ENCODE measurements at regions not wholly inside any gene's neighbourhood (a gene's known extent, or its start where the extent isn't known, plus 50 kb on each side); places are given as distances from the start of the nearest gene placed in this dataset.

DNA sequence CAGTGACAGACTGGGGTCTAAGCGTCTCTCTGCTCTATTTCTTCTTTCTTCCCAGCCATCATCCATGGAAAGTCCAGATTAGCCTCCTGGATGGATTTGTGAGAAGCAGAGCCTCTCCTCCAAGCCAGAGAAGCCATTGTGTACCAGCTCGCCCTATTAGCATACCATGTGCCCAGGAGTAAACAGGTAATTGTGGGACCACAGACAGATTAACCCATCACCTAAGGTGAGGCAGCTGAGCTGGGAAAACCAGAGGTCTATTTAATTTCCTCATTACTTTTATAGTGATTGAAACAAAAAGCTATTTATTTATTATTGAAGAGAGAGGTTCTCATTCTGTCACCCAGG, 54.7 kb upstream of the NT5C1B start:
- Histone ChIP-seq H3K4me1 (replicated peaks in 1 of 2) (no peaks in the 10 kb centered on the region), H3K4me3 (no peak overlapping the region), H3K27ac (no peak overlapping the region)
- no peak for ATAC-seq (replicated peaks in 6 of 8)
- in situ Hi-C loops (cut with MboI; ENCODE audit: low pct_unique_long_range_greater_than_20kb in 2 of 9, low sequenced_read_pairs in 9 of 9, unreplicated experiment in 9 of 9), result no loop called here
- 66 to 90% (median 77%) methylated on average over 1 to 2 of the region's 2 CpGs; no CpG with 5 or more reads in 2 of the 10 experiments for WGBS, 10 experiments

DNA sequence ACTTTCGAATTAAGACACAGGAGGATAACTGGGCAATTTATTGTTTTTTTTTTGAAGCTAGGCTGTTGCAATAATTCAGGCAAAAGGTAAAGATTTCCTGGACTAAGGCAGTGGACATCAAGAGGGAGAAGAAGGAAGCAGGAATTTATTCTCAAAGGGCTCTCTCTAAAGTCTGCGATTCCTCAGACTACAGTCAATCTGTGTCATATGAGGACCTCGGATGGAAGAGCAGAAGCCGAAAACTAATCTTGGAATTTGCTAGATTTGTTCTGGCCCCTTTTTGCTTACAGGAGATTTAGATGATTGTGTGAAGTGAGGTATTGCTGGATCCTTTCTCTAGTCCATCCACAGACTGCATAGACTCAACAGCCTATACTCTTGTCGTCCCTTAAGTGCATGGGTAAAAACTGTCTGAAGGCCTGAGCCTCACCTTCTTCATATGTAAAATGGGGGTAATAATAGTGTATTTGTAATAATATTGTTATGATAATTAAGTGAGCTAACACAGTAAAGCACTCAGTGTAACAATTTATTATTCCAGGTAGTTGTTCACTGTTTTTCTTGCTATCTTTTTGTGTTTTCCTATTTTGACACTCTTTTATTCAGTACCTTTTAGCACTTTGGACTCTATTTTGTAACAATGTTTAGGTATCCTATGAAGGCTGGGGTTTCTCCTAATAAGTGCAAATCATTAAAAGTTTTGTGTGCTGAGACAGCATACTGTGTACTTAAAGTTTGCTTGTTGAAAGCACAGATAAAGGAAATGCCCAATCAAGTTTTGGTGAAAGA, 54.2 kb upstream of the NT5C1B start:
- Histone ChIP-seq H3K4me3 (no peak overlapping the region), H3K27ac (no peak overlapping the region), H3K4me1 (replicated peaks in 1 of 2) (no peaks in the 10 kb centered on the region)
- ATAC-seq (replicated peaks in 6 of 8), result no peak
- 40 to 100% (median 75%) methylated on average over 1 to 5 of the region's 5 CpGs for WGBS, 10 experiments
- in situ Hi-C loops (cut with MboI; ENCODE audit: low pct_unique_long_range_greater_than_20kb in 2 of 9, low sequenced_read_pairs in 9 of 9, unreplicated experiment in 9 of 9), result no loop called here

DNA sequence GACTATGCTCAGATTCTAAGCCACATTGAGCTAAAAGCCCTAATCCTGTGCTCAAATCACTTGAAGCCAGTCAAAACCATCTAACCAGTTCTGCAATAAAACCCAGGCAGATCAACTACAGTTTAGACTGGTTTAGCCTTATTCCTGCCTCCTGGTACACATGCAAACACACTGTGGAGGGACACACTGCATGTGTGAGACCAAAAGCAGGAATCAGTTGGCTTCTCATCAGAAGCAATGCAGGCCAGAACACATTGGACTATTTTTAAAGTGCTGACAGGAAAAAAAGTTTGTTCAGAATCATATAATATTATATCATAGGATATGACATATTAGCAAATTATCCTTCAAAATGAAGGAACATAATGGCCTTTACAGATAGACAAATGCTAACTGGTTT, 52.5 kb upstream of the NT5C1B start:
- ATAC-seq (replicated peaks in 6 of 8), result no peak
- H3K4me1 ChIP-seq (replicated peaks in 1 of 2), result no peaks in the 10 kb centered on the region
- in situ Hi-C loops (cut with MboI; ENCODE audit: low pct_unique_long_range_greater_than_20kb in 2 of 9, low sequenced_read_pairs in 9 of 9, unreplicated experiment in 9 of 9), result no loop called here
- H3K4me3 ChIP-seq, result no peak overlapping the region
- no peak overlapping the region for H3K27ac ChIP-seq

DNA sequence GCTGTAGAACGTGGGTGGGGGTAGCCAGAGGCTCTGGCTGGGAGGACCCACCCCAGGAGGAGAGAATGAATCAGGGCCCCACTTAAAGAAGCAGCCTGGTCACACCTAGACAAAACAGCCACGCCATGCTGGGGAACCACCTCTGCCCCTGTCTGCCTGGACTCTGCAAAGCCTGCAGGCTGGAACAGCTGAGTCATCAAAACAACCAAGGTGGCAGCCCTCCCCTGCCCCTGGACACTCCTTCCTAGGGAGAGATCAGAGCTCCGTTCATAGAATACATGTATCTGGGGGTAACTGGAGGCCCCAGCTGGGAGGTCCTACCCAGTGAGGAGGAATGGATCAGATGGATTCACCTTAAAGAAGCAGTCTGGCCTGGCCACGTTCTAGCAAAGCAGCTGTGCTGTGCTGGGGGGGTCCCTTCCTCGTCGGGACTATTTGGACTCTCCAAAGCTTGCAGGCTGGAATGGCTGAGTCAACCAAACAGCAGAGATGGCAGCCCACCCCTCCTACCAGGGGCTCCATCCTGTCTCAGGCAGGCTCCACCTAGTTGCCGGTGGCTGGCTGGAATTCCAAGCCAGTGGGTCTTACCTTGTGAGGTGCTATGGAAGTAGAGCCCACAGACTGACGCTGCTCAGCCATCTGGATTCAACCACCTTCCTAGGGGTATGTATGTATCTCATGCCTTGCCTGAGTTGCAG, 50.5 kb upstream of the NT5C1B start:
- Histone ChIP-seq H3K4me1 (replicated peaks in 1 of 2) (no peaks in the 10 kb centered on the region), H3K4me3 (no peak overlapping the region), H3K27ac (no peak overlapping the region)
- in situ Hi-C loops (cut with MboI; ENCODE audit: low pct_unique_long_range_greater_than_20kb in 2 of 9, low sequenced_read_pairs in 9 of 9, unreplicated experiment in 9 of 9), result no loop called here
- 40 to 96% (median 74%) methylated on average over 1 to 3 of the region's 8 CpGs; no CpG with 5 or more reads in 6 of the 10 experiments for WGBS, 10 experiments
- ATAC-seq (replicated peaks in 6 of 8), result peak in 3 of 8 experiments; percentile 53 to 97 (median 97)

Measured in motor neuron (in vitro differentiated cells).